GM12878 (cell line): ENCODE measurements at regions not wholly inside any gene's neighbourhood (a gene's known extent, or its start where the extent isn't known, plus 50 kb on each side); places are given as distances from the start of the nearest gene placed in this dataset.

ENCODE experiments used
- ATAC-seq: fragments of 200-7000 bp; cut with Tn5 transposase; 3 replicates; pipeline ENCODE4 v1.9.1; 2020; ENCODE audit warnings: mild to moderate bottlenecking, moderate library complexity
- BruUV-seq: library from RNA; stranded (reverse); fragments of 400-500 nt; replicated peaks from 2 replicates; lab custom pipeline; 2021; lab: Mats Ljungman, UMichigan
- CTCF ChIA-PET: fragments of 300-600 bp; sonication (Branson Sonifier 250); formaldehyde crosslinking; extraction: SDS; loops from one replicate; lab custom pipeline; 2021; ENCODE audit warnings: inconsistent platforms; lab: Yijun Ruan, JAX
- POLR2A ChIA-PET: fragments of 350-600 bp; formaldehyde crosslinking; extraction: SDS; loops from one replicate; lab custom pipeline; 2021; ENCODE audit warnings: inconsistent platforms; lab: Charles Lee
- RAD21 ChIA-PET: fragments of 300-600 bp; sonication (Branson Sonifier 250); formaldehyde crosslinking; loops from one replicate; lab custom pipeline; 2023; ENCODE audit warnings: antibody characterized with exemption; ENCODE audit not compliant: unreplicated experiment; lab: Charles Lee
- SMC1A ChIA-PET: fragments of 300-600 bp; sonication (Branson Sonifier 250); formaldehyde crosslinking; loops from one replicate; lab custom pipeline; 2023; ENCODE audit not compliant: unreplicated experiment, uncharacterized antibody; lab: Charles Lee
- DNase-seq: peaks from one replicate; pipeline ENCODE4 v3.0.0-alpha.2; 2011; ENCODE audit warnings: low read depth, low spot score
- FAIRE-seq: peaks from 3 replicates; lab custom pipeline; 2011; peaks lifted over from hg19 to GRCh38; lab: Jason Lieb, UNC
- H2AFZ ChIP-seq: 2 replicates; pipeline ENCODE4 v1.6.0; 2011; ENCODE audit warnings: low read depth, low read length, control low read depth; ENCODE audit not compliant: control insufficient read depth
- H3K27ac ChIP-seq: 2 replicates; pipeline ENCODE4 v1.5.1; 2011; ENCODE audit warnings: control low read depth; ENCODE audit not compliant: control insufficient read depth, insufficient read depth
- H3K27me3 ChIP-seq, 2 experiments: replicated peaks in 1 of 2; 2 replicates each; pipeline versions ENCODE4 v1.6.0 to v1.6.1; 2011; ENCODE audit warnings: low read length in 1 of 2; ENCODE audit not compliant: control insufficient read depth in 2 of 2, insufficient read depth in 2 of 2
- H3K36me3 ChIP-seq, 2 experiments: 2 replicates each; pipeline ENCODE4 v1.5.1; 2011; ENCODE audit warnings: low read length in 1 of 2; ENCODE audit not compliant: control insufficient read depth in 2 of 2, insufficient read depth in 2 of 2
- H3K4me1 ChIP-seq: 2 replicates; pipeline ENCODE4 v1.6.1; 2011; ENCODE audit warnings: mild to moderate bottlenecking, low read length, moderate library complexity, mixed read lengths; ENCODE audit not compliant: control insufficient read depth, insufficient read depth
- H3K4me2 ChIP-seq: 2 replicates; pipeline ENCODE4 v1.6.0; 2011; ENCODE audit warnings: control low read depth; ENCODE audit not compliant: control insufficient read depth, insufficient read depth
- H3K4me3 ChIP-seq: fragments of 200-600 bp; sonication (generic); 2 replicates; pipeline ENCODE4 v1.5.1; 2016
- H3K79me2 ChIP-seq: 2 replicates; pipeline ENCODE4 v1.6.0; 2011; ENCODE audit warnings: low read length; ENCODE audit not compliant: control insufficient read depth, insufficient read depth
- H3K9ac ChIP-seq: 2 replicates; pipeline ENCODE4 v1.8.0; 2011; ENCODE audit warnings: low read length, control low read depth, mixed read lengths; ENCODE audit not compliant: control insufficient read depth, insufficient read depth
- H3K9me3 ChIP-seq: replicated peaks from 3 replicates; pipeline ENCODE4 v1.5.1; 2011; ENCODE audit warnings: mild to moderate bottlenecking, low read length; ENCODE audit not compliant: control insufficient read depth, insufficient read depth
- H4K20me1 ChIP-seq: 2 replicates; pipeline ENCODE4 v1.6.0; 2011; ENCODE audit not compliant: control insufficient read depth, insufficient read depth
- BHLHE40 ChIP-seq, 2 experiments: fragments of 450-650 bp in 1 of 2; IDR thresholded peaks; 2 replicates each; pipeline ENCODE4 v1.6.1; 2011 to 2017; ENCODE audit warnings: low read depth in 2 of 2, borderline replicate concordance in 1 of 2, improper control_type of control experiment in 1 of 2, low read length in 1 of 2, mild to moderate bottlenecking in 1 of 2
- BMI1 ChIP-seq: fragments of 450-650 bp; IDR thresholded peaks from 2 replicates; pipeline ENCODE4 v1.6.1; 2016; ENCODE audit warnings: mild to moderate bottlenecking, moderate library complexity, borderline replicate concordance
- CHD2 ChIP-seq: IDR thresholded peaks from 2 replicates; pipeline ENCODE4 v1.6.1; 2011; ENCODE audit warnings: low read depth, low read length, improper control_type of control experiment, borderline replicate concordance
- CHD4 ChIP-seq: fragments of 200-600 bp; sonication (generic); IDR thresholded peaks from 2 replicates; pipeline ENCODE4 v1.6.1; 2016; ENCODE audit warnings: mild to moderate bottlenecking
- CREM ChIP-seq: IDR thresholded peaks from 2 replicates; pipeline ENCODE4 v1.6.1; 2014; ENCODE audit warnings: antibody characterized with exemption, low read depth
- EED ChIP-seq: sonication (generic); IDR thresholded peaks from 2 replicates; pipeline ENCODE4 v1.6.1; 2016; ENCODE audit warnings: antibody characterized with exemption, low read depth
- MAX ChIP-seq: IDR thresholded peaks from 2 replicates; pipeline ENCODE4 v1.6.1; 2012; ENCODE audit warnings: low read depth, low read length, improper control_type of control experiment
- PKNOX1 ChIP-seq: fragments of 450-650 bp; IDR thresholded peaks from 2 replicates; pipeline ENCODE4 v1.6.1; 2016; ENCODE audit warnings: mild to moderate bottlenecking
- PRDM15 ChIP-seq: fragments of 450-650 bp; formaldehyde crosslinking; IDR thresholded peaks from 2 replicates; pipeline ENCODE4 v1.4.0; 2020; ENCODE audit warnings: mild to moderate bottlenecking, moderate library complexity
- RUNX3 ChIP-seq: IDR thresholded peaks from 2 replicates; pipeline ENCODE4 v1.6.1; 2012; ENCODE audit warnings: low read length, inconsistent platforms
- SIN3A ChIP-seq: IDR thresholded peaks from 2 replicates; pipeline ENCODE4 v1.6.1; 2012; ENCODE audit warnings: low read depth, low read length, improper control_type of control experiment
- SP1 ChIP-seq: IDR thresholded peaks from one replicate; pipeline ENCODE4 v1.6.1; 2011; ENCODE audit warnings: low read depth, low read length
- SUPT20H ChIP-seq: IDR thresholded peaks from 2 replicates; pipeline ENCODE4 v1.6.1; 2011; ENCODE audit warnings: low read depth, mild to moderate bottlenecking, low read length, moderate library complexity, borderline replicate concordance; ENCODE audit not compliant: control insufficient read depth
- TCF12 ChIP-seq: IDR thresholded peaks from 2 replicates; pipeline ENCODE4 v1.6.1; 2011; ENCODE audit warnings: low read depth, mild to moderate bottlenecking, low read length
- ZNF24 ChIP-seq: fragments of 450-650 bp; IDR thresholded peaks from 2 replicates; pipeline ENCODE4 v1.6.1; 2017; ENCODE audit warnings: antibody characterized with exemption, mild to moderate bottlenecking
- ZNF622 ChIP-seq: fragments of 450-650 bp; IDR thresholded peaks from 2 replicates; pipeline ENCODE4 v1.6.1; 2017; ENCODE audit warnings: mild to moderate bottlenecking, inconsistent platforms
- WGBS: methylation state at CpG from one replicate; pipeline ENCODE4 v1.1.6; 2016; ENCODE audit warnings: low lambda C conversion rate; ENCODE audit not compliant: insufficient replicate concordance, insufficient coverage; ENCODE audit errors: missing lambda C conversion rate; 5-methylcytosine and 5-hydroxymethylcytosine counted together
- in situ Hi-C: fragments of 300-500 bp; cut with MboI; formaldehyde crosslinking; loops from 9 replicates; pipeline ENCODE4 v1.14.3; 2018; ENCODE audit warnings: mixed read lengths
- intact Hi-C: fragments of 100-400 bp; cut with micrococcal nuclease; formaldehyde crosslinking; loops from one replicate; pipeline ENCODE4 v1.14.2; 2022; ENCODE audit not compliant: unreplicated experiment

- Histone ChIP-seq H3K4me3 (no peak overlapping the region), H3K27ac (no peak overlapping the region), H3K79me2 (no peaks in the 10 kb centered on the region), H2AFZ (no peak overlapping the region), H3K27me3 (peaks cover 0 to 3% of the 10 kb centered on the region in 2 experiments; a peak in 3 of 4 replicates), H3K4me1 (no peaks in the 10 kb centered on the region), H3K4me2 (no peak overlapping the region), H3K9me3 (no peaks in the 10 kb centered on the region; the same call in 2 of the 3 replicates), H3K36me3 (no peaks in the 10 kb centered on the region), H4K20me1 (no peaks in the 10 kb centered on the region), H3K9ac (no peak overlapping the region)
- BruUV-seq = no TSS peak
- no peak for FAIRE-seq
- WGBS = 11% methylated on average over 4 of the region's 4 CpGs
- DNase-seq = no peak
- RAD21 ChIA-PET = no interaction called here
- in situ Hi-C loops (no loop called here), intact Hi-C loops (no loop called here)
- CTCF ChIA-PET = interaction anchor here (0.6 kb wide), 1 partner anchor 50 kb away, joined by 3 read pairs; no protein-coding TSS in a partner anchor
- POLR2A ChIA-PET = no interaction called here
- no peak for ATAC-seq
- SMC1A ChIA-PET = interaction anchor here (0.9 kb wide), 1 partner anchor 13 kb away, joined by 3 read pairs; no protein-coding TSS in a partner anchor
- no peak for TF ChIP-seq BHLHE40 (IDR thresholded peaks at IDR 0.05; ENCODE audit: borderline replicate concordance in 1 of 2, low read depth in 2 of 2, low read length in 1 of 2)
- TF ChIP-seq SP1 = no peak
- TF ChIP-seq SUPT20H = no peak
- TF ChIP-seq ZNF622 = no peak
- no peak for TF ChIP-seq ZNF24
- no peak for TF ChIP-seq PKNOX1
- TF ChIP-seq CREM = no peak
- TF ChIP-seq EED = no peak
- TF ChIP-seq BMI1 = no peak
- TF ChIP-seq SIN3A = no peak
- no peak for TF ChIP-seq CHD4
- TF ChIP-seq TCF12 = no peak
- no peak for TF ChIP-seq PRDM15 (CRISPR knock-in tag)
- TF ChIP-seq RUNX3 = no peak
- TF ChIP-seq CHD2 = no peak
- no peak for TF ChIP-seq MAX
These were observed 96.1 kb downstream of the RPL22L1 start for GRCh38 chr3:170773682-170774425.
